Prostate gland (tissue), 2 donors: ENCODE measurements at regions not wholly inside any gene's neighbourhood (a gene's known extent, or its start where the extent isn't known, plus 50 kb on each side); places are given as distances from the start of the nearest gene placed in this dataset.

Experiments used
- POLR2A ChIP-seq: fragments of 450-650 bp; IDR thresholded peaks from one replicate; pipeline ENCODE4 v1.6.1; 2016; ENCODE audit warnings: antibody characterized with exemption, mild to moderate bottlenecking
- TF ChIP-seq, protein P1 (sequence below), 4 experiments: fragments of 200-600 bp in 2 of 4; fragments of 450-650 bp in 2 of 4; sonication (generic) in 2 of 4; IDR thresholded peaks; 1 replicate in 3 of 4; 2 replicates in 1 of 4; pipeline ENCODE4 v1.5.1; 2016 to 2019; ENCODE audit warnings: antibody characterized with exemption in 4 of 4, mild to moderate bottlenecking in 2 of 4, moderate library complexity in 2 of 4

DNA sequence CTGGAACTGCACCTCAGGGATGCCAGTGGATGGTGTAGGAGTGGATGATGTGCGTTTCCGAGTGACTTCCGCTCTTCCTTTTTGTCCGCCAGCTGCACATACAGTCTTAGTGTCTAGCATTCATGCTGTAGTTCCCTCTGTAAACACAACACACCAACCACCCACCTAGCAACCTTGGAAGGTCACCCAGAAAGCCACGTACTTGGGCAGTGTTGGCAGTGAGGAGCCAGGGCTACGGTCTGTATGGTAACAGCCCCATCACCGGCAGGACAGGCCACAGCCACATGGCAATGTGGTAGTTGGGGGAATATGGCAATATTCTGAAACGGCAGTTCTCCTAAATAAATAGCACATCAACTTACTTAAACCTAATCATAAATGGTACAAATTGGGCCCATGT is 613.5 kb upstream of the MGMT start:
- TF ChIP-seq, protein P1, sequence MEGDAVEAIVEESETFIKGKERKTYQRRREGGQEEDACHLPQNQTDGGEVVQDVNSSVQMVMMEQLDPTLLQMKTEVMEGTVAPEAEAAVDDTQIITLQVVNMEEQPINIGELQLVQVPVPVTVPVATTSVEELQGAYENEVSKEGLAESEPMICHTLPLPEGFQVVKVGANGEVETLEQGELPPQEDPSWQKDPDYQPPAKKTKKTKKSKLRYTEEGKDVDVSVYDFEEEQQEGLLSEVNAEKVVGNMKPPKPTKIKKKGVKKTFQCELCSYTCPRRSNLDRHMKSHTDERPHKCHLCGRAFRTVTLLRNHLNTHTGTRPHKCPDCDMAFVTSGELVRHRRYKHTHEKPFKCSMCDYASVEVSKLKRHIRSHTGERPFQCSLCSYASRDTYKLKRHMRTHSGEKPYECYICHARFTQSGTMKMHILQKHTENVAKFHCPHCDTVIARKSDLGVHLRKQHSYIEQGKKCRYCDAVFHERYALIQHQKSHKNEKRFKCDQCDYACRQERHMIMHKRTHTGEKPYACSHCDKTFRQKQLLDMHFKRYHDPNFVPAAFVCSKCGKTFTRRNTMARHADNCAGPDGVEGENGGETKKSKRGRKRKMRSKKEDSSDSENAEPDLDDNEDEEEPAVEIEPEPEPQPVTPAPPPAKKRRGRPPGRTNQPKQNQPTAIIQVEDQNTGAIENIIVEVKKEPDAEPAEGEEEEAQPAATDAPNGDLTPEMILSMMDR (IDR thresholded peaks at IDR 0.05) = no peak
- TF ChIP-seq POLR2A = no peak
